Body of pancreas (tissue), 4 donors: ENCODE measurements at regions not wholly inside any gene's neighbourhood (a gene's known extent, or its start where the extent isn't known, plus 50 kb on each side); places are given as distances from the start of the nearest gene placed in this dataset. TPM values are rescaled to one million over a fixed set of nuclear protein-coding genes. Genes with fewer than 3 reads are reported as not detected.

ENCODE experiments used
- ATAC-seq: fragments of 150-250 bp; one replicate; pipeline ENCODE4 v1.9.1; 2016
- DNase-seq, 4 donors: peaks; one replicate each; pipeline ENCODE4 v3.0.0-alpha.2; 2019
- H3K27ac ChIP-seq, 4 donors: fragments of 200-600 bp; sonication (generic); 1 replicate in 3 of 4; 2 replicates in 1 of 4; pipeline versions ENCODE4 v1.5.1 to v1.6.1; 2016 to 2019; ENCODE audit warnings: mild to moderate bottlenecking in 1 of 4, mixed read lengths in 1 of 4, moderate library complexity in 1 of 4
- H3K27me3 ChIP-seq, 2 donors: fragments of 200-600 bp; sonication (generic); one replicate each; pipeline ENCODE4 v1.6.0; 2016; ENCODE audit warnings: mild to moderate bottlenecking in 1 of 2
- H3K36me3 ChIP-seq, 2 donors: fragments of 200-600 bp; sonication (generic); replicated peaks in 1 of 2; 2 replicates each; pipeline ENCODE4 v1.5.1; 2016; ENCODE audit warnings: low read depth in 2 of 2; ENCODE audit not compliant: insufficient read depth in 1 of 2
- H3K4me1 ChIP-seq: fragments of 200-600 bp; sonication (generic); one replicate; pipeline ENCODE4 v1.6.0; 2016
- H3K4me3 ChIP-seq, 2 donors: fragments of 200-600 bp; sonication (generic); 1 replicate in 1 of 2; 2 replicates in 1 of 2; pipeline ENCODE4 v1.5.1; 2016 to 2019
- H3K9me3 ChIP-seq, 3 donors: fragments of 200-600 bp; sonication (generic); 1 replicate in 2 of 3; 2 replicates in 1 of 3; pipeline ENCODE4 v1.5.1; 2016
- CTCF ChIP-seq, 7 experiments: fragments of 450-650 bp in 4 of 7; fragments of 200-600 bp in 3 of 7; sonication (generic) in 3 of 7; IDR thresholded peaks; one replicate each; pipeline ENCODE4 v1.5.1; 2016 to 2019; ENCODE audit warnings: antibody characterized with exemption in 7 of 7
- POLR2A ChIP-seq, 3 donors: fragments of 450-650 bp; IDR thresholded peaks; one replicate each; pipeline ENCODE4 v1.6.1; 2016; ENCODE audit warnings: antibody characterized with exemption in 3 of 3, mild to moderate bottlenecking in 2 of 3
- WGBS, 2 donors: methylation state at CpG; one replicate each; pipeline ENCODE4 v1.1.5; 2017; 5-methylcytosine and 5-hydroxymethylcytosine counted together
- intact Hi-C: fragments of 100-400 bp; cut with DNase I; formaldehyde crosslinking; loops from one replicate; pipeline ENCODE4 v1.15.1; 2023
- microRNA counts, 2 donors: library from miRNA; unstranded; fragments of <30 nt; microRNA quantifications; one replicate each; lab custom pipeline; 2017
- microRNA-seq, 2 donors: library from miRNA; unstranded; fragments of <30 nt; microRNA quantifications; one replicate each; pipeline ENCODE4, GENCODE V29; 2016; ENCODE audit warnings: borderline number of aligned reads in 2 of 2, borderline replicate concordance in 2 of 2
- small RNA-seq: library from RNA; depleted of rRNA; stranded (forward); fragments of <200 nt; gene quantifications from one replicate; pipeline ENCODE3, GENCODE V24; 2016

- WGBS, 2 donors = 56 to 66% methylated on average over 2 of the region's 2 CpGs
- H3K4me1 ChIP-seq = no peaks in the 10 kb centered on the region
- no peak for ATAC-seq
- DNase-seq = no peak
- H3K27ac ChIP-seq = no peak overlapping the region
- no peak for TF ChIP-seq POLR2A (IDR thresholded peaks at IDR 0.05)
- no peak for TF ChIP-seq CTCF (IDR thresholded peaks at IDR 0.05)
- H3K27me3 ChIP-seq = no peaks in the 10 kb centered on the region
- H3K36me3 ChIP-seq = no peaks in the 10 kb centered on the region
- intact Hi-C loops = no loop called here
- H3K9me3 ChIP-seq = no peaks in the 10 kb centered on the region
- no peak overlapping the region for H3K4me3 ChIP-seq
These were observed 57.5 kb upstream of the HAND1 start for GRCh38 chr5:154535535-154535934.

GRCh38 chr5:154534457-154535050, 56.5 kb upstream of the HAND1 start:
- intact Hi-C loops = no loop called here
- DNase-seq = no peak
- WGBS, 2 donors = 55 to 56% methylated on average over 12 of the region's 12 CpGs

GRCh38 chr5:154529282-154529681, 51.3 kb upstream of the HAND1 start:
- H3K36me3 ChIP-seq = no peaks in the 10 kb centered on the region
- no peaks in the 10 kb centered on the region for H3K9me3 ChIP-seq
- intact Hi-C loops = no loop called here
- no peaks in the 10 kb centered on the region for H3K4me1 ChIP-seq
- ATAC-seq (no peak), DNase-seq (no peak)
- TF ChIP-seq CTCF (IDR thresholded peaks at IDR 0.05) = no peak
- TF ChIP-seq POLR2A (IDR thresholded peaks at IDR 0.05) = no peak
- H3K27me3 ChIP-seq = no peaks in the 10 kb centered on the region
- H3K27ac ChIP-seq = no peak overlapping the region
- H3K4me3 ChIP-seq = no peak overlapping the region
- 96 to 100% methylated on average over 1 of the region's 1 CpG for WGBS, 2 donors

More at GRCh38 chr5:154534457-154535050, 56.5 kb upstream of the HAND1 start:
- H3K4me3 ChIP-seq = no peak overlapping the region
- H3K27ac ChIP-seq = no peak overlapping the region
- no peaks in the 10 kb centered on the region for H3K4me1 ChIP-seq
- H3K9me3 ChIP-seq = no peaks in the 10 kb centered on the region
- ATAC-seq = no peak
- H3K27me3 ChIP-seq = no peaks in the 10 kb centered on the region
- no peaks in the 10 kb centered on the region for H3K36me3 ChIP-seq
- TF ChIP-seq POLR2A (IDR thresholded peaks at IDR 0.05) (no peak), CTCF (IDR thresholded peaks at IDR 0.05) (no peak)

GRCh38 chr5:154528005-154528594, 50.1 kb upstream of the HAND1 start:
- no peaks in the 10 kb centered on the region for H3K4me1 ChIP-seq
- no peak overlapping the region for H3K27ac ChIP-seq
- DNase-seq (no peak), ATAC-seq (no peak)
- H3K4me3 ChIP-seq = no peak overlapping the region
- WGBS, 2 donors = 81 to 84% methylated on average over 5 of the region's 5 CpGs
- no peaks in the 10 kb centered on the region for H3K27me3 ChIP-seq
- TF ChIP-seq POLR2A (IDR thresholded peaks at IDR 0.05) = no peak
- TF ChIP-seq CTCF (IDR thresholded peaks at IDR 0.05) = no peak
- intact Hi-C loops = no loop called here
- no peaks in the 10 kb centered on the region for H3K9me3 ChIP-seq
- no peaks in the 10 kb centered on the region for H3K36me3 ChIP-seq

MicroRNAs in the stretch of these regions (microRNA counts, 767-probe panel; counts per million panel counts)
- microRNA hsa-miR-1303 (lab: Ali Mortazavi, UCI) (0 to 736 counts per million in 2 donors), microRNA hsa-miR-3141 (lab: Ali Mortazavi, UCI) (0 to 736 counts per million in 2 donors)

Small RNA genes in the stretch of these regions (microRNA-seq; reads per million reads assigned to microRNA genes)
- gene MIR1303 (0 reads per million in 2 donors), gene MIR3141 (0 reads per million in 2 donors)

Small RNA genes in the stretch of these regions (small RNA-seq; reads per million reads assigned to genes)
- gene MIR1303 (not detected), gene MIR3141 (not detected)
